HG02884 (cell line): ENCODE measurements at regions not wholly inside any gene's neighbourhood (a gene's known extent, or its start where the extent isn't known, plus 50 kb on each side); places are given as distances from the start of the nearest gene placed in this dataset.
A peak's percentile ranks its signal among the peaks of the same experiment; 100 is the strongest.
"Not testable (repeated sequence)": the region's sequence is repeated elsewhere in the genome, so short reads cannot be mapped to it uniquely, and the experiment has no call there.

Experiments used
- ATAC-seq: cut with Tn5 transposase; IDR thresholded peaks from one replicate; pipeline ENCODE4 v1.9.1; 2021; ENCODE audit warnings: mild to moderate bottlenecking, moderate library complexity; ENCODE audit not compliant: unreplicated experiment

DNA sequence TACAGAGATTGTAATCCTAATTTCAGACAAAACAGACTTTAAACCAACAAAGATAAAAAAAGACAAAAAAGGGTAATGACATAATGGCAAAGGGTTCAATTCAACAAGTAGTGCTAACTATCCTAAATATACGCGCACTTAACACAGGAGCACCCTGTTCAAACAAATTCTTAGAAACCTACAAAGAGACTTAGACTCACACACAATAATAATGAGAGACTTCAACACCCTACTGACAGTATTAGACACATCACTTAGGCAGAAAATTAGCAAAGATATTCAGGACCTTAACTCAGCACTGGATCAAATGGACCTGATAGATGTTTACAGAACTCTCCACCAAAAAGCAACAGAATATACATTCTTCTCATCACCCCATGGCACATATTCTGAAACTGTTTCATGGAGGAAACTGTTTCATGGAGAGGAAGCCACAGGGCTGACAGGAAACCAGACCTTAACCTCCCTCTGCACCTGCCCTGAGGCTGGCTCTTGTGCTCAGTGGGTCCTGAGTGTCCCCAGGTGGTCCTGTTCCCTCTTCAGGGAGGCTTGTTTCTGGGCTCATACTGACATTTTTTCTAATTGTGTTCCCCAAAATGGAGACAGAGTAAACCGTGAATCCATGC, 54.7 kb downstream of the OR4M2 start:
- ATAC-seq = not testable (repeated sequence)

DNA sequence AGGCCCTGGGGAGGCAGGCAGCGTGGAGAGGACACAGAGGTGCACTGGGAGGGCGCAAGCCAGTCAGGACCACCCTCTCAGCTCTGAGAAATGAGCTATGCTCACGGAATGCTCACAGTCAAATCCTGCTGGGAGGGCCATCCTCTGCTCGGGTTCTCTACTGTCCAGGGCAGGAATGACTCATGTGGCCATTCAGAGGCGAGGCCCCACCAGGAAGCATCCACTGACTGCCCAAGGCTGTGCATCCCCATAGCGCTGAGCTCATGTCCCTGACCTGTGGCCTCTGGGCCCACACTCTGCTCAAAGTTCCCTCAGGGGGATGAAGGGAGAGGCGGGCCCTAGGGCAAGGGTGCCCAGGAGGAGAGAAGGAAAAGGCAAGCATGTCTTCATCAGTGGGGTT, 57.2 kb downstream of the OR4M2 start:
- ATAC-seq = not testable (repeated sequence)

DNA sequence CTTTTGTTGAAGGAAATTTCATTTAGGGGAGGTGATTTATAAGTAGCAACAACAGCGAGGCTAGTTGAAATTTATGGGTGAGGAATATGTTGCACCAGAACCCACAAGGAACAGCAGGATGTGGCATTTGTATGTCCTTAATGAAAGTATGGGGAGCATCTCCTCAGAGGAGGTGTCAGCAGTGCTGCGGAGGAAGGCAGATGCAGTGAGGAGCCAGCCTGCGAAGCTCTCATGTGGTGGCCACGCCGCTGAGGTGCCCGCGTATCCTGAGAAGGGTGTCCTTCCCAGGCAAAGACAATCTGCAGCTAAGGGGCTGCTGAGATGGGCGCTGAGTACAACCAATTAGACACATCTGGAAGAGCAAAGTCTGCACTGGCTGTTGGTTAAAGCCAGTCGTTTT, 60.8 kb downstream of the OR4M2 start:
- ATAC-seq = not testable (repeated sequence)

DNA sequence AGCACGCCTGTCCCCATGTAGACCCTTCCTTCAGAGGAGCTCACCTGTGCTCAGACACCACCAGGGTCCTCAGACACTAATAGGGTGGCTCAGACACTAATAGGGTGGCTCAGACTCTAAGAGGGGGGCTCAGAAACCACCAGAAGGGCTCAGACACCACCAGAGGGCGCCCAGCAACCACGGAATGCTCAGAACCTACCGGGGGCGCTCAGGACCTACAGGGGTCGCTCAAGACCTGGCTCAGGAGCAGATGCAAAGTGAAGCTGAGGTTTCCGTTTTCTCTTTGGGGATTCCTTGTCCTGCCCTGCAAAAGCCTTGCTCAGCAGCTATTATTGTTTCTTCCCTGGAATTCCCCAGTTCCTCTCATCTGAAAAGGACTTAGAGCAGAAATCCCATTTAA, 67.8 kb downstream of the OR4M2 start:
- ATAC-seq = peak; percentile 99

DNA sequence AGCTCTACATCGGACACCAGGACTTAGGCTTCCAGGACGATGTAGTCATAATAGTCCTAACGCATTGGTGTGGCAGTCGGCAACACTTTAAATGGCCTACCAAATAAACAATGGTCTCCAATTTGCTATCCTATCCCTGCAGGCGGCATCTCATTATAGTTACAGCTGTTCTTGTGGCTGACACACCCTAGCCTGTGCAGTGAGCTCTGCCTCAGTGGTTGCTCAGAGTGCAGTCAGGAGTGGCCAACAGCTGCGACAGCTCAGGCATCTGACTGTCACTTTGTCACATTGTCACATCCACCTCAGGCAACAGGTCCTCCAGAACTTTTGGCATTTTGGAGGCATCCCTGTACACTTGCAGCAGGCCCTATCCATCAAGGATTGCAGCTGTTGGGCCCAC, 77.9 kb downstream of the OR4M2 start:
- not testable (repeated sequence) for ATAC-seq

DNA sequence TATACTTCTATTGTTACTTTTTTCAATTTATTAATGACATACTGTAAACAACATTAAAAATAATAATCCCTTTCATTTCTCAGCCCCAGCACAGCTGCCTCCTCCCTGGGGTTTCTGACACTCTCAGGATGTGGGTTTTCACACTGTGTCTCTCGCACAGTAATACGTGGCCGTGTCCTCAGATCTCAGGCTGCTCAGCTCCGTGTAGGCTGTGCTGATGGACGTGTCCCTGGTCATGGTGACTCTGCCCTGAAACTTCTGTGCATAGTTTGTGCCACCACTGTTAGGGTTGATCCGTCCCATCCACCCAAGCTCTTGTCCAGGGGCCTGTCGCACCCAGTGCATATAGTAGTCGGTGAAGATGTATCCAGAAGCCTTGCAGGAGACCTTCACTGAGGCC, 80.0 kb downstream of the OR4M2 start:
- not testable (repeated sequence) for ATAC-seq

DNA sequence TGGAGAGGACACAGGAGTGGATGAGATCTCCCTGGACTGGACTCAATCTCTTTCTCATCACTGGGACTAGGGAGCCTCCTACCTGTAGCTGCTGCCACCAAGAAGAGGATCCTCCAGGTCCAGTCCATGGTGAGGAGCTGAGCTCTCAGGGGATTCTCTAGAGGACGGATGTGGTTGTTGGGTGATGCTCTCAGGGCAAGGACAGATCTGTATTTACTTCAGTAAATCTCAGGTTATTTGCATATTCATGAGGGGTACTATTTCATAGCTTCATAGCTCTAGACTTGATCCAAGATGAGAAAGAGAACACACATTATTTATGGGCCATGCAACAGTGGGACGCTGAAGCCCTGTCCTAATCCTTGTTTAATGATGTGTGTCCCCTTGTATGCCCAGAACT, 80.4 kb downstream of the OR4M2 start:
- ATAC-seq = peak; percentile 61

DNA sequence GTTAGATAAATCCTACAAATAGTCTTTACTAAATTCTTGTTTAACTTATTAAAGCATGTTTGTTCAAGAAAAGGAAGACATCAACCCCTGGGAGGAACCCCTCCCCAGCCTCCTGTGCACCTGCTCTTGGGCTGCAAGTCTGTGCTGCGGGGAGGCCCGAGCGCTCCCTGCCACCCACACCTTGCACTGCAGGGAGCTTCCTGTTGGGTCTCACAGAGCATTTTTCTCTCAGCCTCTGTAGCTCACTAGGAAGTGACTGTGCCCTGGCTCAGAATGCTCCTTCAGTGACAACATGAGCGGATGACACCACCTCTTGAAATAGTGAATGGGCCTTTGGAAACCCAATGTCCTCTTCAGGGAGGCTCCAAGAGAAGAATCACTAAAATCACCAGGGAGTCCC, 81.1 kb downstream of the OR4M2 start:
- peak; percentile 70 for ATAC-seq

DNA sequence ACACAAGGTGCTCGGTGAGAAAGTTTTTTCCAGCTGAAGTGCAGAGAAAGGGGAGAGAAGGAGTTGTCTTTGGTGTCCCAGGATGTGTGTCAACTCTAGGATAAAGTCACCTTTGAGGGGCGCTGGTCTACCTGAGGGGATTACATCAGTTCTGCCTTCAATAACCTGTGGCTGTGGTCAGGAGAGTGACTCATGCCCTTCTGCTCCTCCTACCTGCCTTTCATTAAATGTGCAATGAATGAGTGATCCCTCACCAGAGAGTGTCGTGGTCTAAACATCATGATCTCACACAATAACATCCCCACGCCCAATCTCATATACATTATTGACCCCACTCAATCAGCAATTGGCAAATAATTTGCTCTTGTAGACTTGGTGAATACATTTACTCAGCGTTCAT, 83.4 kb downstream of the OR4M2 start:
- not testable (repeated sequence) for ATAC-seq

DNA sequence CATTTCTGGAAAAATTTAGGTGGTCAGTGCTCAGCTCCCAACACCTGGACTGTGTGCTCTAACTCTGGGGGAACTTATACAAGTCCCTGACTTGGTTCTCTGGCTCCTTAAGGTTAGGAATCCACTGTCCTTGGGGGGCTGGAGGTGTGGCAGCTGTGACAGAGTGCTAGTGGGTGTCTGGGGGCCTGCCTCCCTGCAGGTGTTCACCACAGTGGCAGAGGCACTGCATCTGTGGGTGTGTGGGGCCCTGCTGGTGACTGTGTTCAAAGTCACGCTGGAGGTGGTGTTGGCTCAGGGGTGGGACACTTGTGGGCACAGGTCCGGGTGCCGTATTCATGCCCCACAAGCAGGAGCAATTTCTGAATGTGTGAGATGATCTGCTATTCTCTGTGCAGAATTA, 87.2 kb downstream of the OR4M2 start:
- not testable (repeated sequence) for ATAC-seq

DNA sequence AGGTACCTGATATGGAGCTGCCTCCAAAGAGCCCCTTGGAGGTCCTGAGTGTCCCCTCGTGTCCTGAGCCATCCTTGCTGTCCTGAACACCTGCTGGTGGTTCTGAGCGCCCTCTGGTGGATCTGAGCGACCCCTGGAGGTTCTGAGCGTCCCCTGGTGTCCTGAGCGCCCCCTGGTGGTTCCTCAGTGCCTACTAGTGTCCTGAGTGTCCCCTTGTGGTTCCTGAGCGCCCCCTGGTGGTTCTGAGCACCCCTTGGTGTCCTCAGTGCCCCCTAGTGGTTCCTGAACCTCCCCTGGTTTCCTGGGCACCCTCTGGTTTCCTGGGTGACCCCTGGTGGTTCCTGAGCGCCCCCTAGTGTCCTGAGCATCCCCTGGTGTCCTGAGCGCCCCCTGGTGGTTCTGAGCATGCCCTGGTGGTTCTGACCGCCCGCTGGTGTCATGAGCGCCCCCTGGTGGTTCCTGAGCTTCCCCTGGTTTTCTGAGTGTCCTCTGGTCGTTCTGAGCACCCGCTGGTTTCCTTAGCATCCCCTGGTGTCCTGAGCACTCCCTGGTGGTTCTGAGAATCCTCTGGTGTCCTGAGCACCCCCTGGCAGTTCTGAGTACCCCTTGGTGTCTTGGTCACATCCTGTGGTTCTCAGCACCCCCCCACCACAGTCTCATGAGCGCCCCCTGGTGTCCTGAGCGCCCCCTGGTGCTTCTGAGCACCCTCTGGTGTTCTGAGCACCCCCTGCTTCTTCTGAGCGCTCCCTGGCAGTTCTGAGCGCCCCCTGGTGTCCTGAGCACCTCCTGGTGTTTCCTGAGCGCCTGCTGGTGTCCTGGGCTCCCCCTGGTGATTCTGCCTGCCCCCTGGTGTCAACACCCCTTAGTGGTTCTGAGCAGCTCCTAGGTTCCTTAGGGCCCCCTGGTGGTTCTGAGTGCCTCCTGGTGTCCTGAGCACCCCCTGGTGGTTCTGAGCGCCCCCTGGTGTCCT, 93.0 kb downstream of the OR4M2 start:
- ATAC-seq = peak; percentile 59

DNA sequence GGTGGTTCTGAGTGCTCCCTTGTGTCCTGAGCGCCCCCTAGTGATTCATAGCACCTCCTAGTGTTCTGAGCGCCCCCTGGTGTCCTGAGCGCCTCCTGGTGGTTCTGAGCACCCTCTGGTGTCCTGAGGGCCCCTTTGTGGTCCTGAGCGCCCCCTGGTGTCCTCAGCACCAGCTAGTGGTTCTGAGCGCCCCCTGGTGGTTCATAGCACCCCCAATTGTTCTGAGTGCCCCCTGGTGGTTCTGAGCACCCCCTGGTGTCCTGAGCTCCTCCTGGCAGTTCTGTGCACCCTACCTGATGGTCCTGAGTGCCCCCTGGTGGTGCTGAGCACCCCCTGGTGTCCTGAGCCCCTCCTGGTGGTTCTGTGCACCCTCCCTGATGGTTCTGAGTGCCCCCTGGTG, 93.8 kb downstream of the OR4M2 start:
- peak; percentile 44 for ATAC-seq

DNA sequence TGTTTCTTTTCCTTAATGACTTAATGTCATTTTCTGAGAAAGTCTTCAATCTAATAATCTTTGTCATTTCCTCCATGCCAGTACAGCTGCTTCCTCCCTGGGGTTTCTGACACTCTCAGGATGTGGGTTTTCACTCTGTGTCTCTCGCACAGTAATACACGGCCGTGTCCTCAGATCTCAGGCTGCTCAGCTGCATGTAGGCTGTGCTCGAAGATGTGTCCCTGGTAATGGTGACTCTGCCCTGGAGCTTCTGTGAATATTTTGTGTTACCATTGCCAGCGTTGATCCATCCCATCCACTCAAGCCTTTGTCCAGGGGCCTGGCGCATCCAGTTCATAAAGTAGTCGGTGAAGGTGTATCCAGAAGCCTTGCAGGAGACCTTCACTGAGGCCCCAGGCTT, 97.6 kb downstream of the OR4M2 start:
- ATAC-seq = not testable (repeated sequence)

DNA sequence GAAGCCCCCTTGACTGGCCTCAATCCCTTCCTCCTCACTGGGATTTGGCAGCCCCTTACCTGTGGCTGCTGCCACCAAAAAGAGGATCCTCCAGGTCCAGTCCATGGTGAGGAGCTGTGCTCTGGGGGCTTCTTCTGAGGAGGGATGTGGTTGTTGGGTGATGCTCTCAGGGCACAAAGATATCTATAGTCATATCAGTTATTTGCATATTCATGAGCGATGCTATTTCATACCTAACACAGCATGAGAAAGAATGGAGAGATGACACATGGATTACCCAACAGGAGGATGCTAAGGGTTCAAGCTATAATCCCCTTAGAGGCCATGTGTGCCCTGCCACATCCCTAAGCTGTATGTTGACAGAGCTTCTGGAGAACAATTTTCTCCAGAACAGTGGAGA, 98.1 kb downstream of the OR4M2 start:
- not testable (repeated sequence) for ATAC-seq

DNA sequence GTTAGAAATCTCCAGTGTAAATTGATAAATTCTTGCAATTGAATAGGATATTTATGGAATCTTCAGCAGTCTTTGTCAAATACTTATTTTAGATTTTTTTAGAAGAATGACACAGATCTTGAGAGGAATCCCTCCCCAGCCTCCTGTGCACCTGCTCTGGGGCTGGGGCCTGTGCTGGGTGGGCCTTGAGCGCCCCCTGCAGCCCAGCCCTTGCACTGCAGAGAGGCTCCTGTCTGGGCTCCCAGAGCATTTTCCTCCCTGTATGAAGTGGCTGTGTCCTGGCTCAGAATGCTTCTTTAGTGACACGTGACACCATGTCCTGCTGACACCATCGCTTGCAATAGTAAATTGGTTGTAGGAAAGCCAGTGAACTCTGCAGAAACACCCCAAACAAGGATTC, 98.7 kb downstream of the OR4M2 start:
- not testable (repeated sequence) for ATAC-seq

DNA sequence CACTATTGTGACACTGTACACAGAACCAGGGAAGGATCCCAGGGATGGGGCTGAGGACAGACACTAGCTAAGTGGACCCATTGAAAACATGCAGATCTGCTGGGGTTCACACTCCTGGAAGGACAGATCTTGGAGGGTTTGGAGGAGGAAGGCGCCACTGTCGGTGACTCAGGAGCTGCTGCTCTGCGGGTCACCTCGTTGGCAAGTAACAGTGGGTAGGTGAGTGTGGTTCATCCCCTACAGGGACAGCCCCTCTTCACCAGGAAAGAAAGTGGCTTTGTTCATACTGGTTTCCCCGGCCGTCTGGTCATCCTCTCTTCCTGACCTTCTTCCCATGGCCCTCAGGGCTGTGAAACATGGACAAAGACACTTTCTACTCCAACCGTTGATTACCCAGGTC, 100.3 kb downstream of the OR4M2 start:
- not testable (repeated sequence) for ATAC-seq

DNA sequence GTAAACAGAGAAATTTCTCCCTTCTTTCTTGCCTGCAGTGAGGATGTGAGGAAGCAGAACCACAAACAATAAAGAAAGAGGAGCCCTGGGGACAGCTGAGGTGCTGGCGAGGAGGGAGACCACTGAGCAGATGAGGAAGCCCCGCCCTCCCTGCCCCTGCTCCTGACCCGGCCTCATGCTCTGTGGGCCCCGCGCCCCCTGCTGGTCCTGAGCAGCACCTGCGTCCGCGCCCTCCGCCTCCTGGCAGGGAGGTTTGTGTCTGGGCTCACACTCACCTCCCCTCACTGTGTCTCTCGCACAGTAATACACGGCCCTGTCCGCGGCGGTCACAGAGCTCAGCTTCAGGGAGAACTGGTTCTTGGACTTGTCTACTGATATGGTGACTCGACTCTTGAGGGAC, 104.4 kb downstream of the OR4M2 start:
- peak; percentile 56 for ATAC-seq

DNA sequence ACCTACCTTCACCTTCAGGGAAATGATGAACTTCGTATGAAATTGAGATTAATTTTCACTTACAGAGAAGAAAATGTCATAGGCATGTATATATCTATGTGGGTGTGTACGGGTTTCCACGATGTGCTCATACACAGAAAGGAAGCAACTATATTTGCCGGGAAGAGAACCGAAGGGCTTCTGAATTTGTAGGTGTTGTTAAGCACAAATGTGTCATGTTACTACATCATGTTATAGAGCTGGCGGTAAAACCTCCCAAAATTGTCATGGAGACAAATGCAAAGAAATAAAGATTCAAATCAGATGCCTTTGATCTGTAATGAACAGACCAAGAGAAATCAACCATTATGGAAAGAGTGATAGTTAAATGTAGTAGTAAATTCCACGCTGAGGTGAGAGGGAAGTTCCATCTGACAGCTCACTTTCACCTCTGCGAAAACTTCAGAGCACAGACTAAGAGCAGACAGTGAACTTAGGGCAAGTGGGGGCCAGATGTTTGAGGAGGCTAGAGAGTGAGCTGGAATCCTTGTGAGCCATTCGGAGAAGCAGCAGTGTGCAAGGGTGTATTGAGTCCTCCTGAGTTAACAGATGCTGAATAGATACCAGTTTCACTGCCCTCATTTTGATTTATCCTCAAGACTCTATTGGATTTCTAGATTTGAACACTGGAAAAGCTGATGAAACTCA, 106.7 kb downstream of the OR4M2 start:
- ATAC-seq = not testable (repeated sequence)

DNA sequence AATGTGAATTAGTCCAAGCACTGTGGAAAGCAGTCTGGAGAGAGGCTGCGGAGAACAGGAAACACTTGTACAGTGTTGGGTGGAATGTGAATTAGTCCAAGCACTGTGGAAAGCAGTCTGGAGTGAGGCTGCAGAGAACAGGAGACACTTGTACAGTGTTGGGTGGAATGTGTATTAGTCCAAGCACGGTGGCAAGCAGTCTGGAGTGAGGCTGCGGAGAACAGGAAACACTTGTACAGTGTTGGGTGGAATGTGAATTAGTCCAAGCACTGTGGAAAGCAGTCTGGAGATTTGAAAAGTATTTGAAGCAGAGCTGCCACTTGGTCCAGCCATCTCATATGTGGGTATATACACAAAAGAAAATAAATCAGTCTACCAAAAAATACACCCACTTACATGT, 111.5 kb downstream of the OR4M2 start:
- not testable (repeated sequence) for ATAC-seq

DNA sequence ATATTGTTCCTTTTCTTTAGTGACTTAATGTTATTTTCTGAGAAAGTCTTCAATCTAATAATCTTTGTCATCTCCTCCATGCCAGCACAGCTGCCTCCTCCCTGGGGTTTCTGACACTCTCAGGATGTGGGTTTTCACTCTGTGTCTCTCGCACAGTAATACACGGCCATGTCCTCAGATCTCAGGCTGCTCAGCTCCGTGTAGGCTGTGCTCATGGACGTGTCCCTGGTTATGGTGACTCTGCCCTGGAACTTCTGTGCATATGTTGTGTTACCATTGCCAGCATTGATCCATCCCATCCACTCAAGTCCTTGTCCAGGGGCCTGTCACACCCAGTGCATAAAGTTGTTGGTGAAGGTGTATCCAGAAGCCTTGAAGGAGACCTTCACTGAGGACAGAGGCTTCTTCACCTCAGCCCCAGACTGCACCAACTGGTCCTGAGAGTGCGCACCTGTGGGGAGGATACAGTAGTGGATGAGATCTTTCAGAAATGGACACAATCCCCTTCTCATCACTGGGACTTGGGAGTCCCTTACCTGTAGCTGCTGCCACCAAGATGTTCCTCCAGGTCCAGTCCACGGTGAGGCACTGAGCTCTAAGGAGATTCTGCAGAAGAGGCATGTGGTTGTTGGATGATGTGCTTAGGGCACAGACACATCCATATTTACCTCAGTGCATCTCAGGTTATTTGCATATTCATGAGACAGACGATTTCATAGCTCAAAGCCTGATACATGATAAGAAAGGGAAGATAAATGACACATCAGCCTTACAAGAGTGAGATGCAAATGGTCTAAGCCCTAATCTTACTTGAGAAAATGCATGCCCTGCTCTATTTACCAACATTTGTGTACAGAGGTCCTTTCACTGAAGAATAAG, 114.7 kb downstream of the OR4M2 start:
- ATAC-seq = not testable (repeated sequence)
